Adrenal gland (tissue), 9 donors: ENCODE measurements at regions not wholly inside any gene's neighbourhood (a gene's known extent, or its start where the extent isn't known, plus 50 kb on each side); places are given as distances from the start of the nearest gene placed in this dataset.
"Not testable (repeated sequence)": the region's sequence is repeated elsewhere in the genome, so short reads cannot be mapped to it uniquely, and the experiment has no call there.

Source experiments
- DNase-seq, 7 donors: peaks; one replicate each; pipeline ENCODE4 v3.0.0-alpha.2; 2019 to 2020
- H3K27ac ChIP-seq, 5 donors: fragments of 200-600 bp; sonication (generic) in 4 of 5; 1 replicate in 3 of 5; 2 replicates in 2 of 5; pipeline versions ENCODE4 v1.5.1 to v1.8.0; 2016 to 2020; ENCODE audit warnings: mild to moderate bottlenecking in 1 of 5
- H3K27me3 ChIP-seq: fragments of 200-600 bp; 2 replicates; pipeline ENCODE4 v1.8.0; 2021
- H3K36me3 ChIP-seq, 2 donors: fragments of 200-600 bp; replicated peaks in 1 of 2; 1 replicate in 1 of 2; 2 replicates in 1 of 2; pipeline versions ENCODE4 v1.5.1 to v1.8.0; 2018 to 2022
- H3K4me1 ChIP-seq, 2 donors: fragments of 200-600 bp; replicated peaks in 1 of 2; 1 replicate in 1 of 2; 2 replicates in 1 of 2; pipeline versions ENCODE4 v1.5.1 to v1.8.0; 2018 to 2021
- H3K4me3 ChIP-seq, 4 donors: fragments of 200-600 bp; sonication (generic) in 3 of 4; one replicate each; pipeline ENCODE4 v1.5.1; 2016 to 2018
- H3K9me3 ChIP-seq, 3 donors: fragments of 200-600 bp; sonication (generic) in 1 of 3; replicated peaks in 1 of 3; 1 replicate in 2 of 3; 2 replicates in 1 of 3; pipeline versions ENCODE4 v1.5.1 to v1.8.0; 2016 to 2021
- POLR2A ChIP-seq, 2 donors: fragments of 450-650 bp; IDR thresholded peaks; one replicate each; pipeline ENCODE4 v1.6.1; 2017; ENCODE audit warnings: antibody characterized with exemption in 2 of 2, mild to moderate bottlenecking in 2 of 2, moderate library complexity in 1 of 2
- WGBS, 4 donors: extraction: QIAGEN DNeasy Blood & Tissue Kit in 2 of 4; methylation state at CpG; one replicate each; pipeline versions ENCODE4 v1.1.5 to v1.1.7; 2013 to 2017; 5-methylcytosine and 5-hydroxymethylcytosine counted together
- intact Hi-C, 2 donors: fragments of 100-400 bp; cut with DNase I; formaldehyde crosslinking; loops; one replicate each; pipeline versions ENCODE4 v1.14.1 to v1.15.0; 2022 to 2023
- TF ChIP-seq, protein P1 (sequence below), 6 experiments: fragments of 450-650 bp in 4 of 6; fragments of 200-600 bp in 2 of 6; sonication (generic) in 1 of 6; IDR thresholded peaks; 1 replicate in 5 of 6; 2 replicates in 1 of 6; pipeline versions ENCODE4 v1.5.1 to v1.8.0; 2016 to 2021; ENCODE audit warnings: antibody characterized with exemption in 6 of 6, mild to moderate bottlenecking in 2 of 6, moderate library complexity in 1 of 6
- donor health status: healthy with polysubstance abuse.
- donor health status: Bipolar disorder and iron deficiency.
- donor health status: DM: yes; HTN: yes; CAD: no.
- donor health status: DM: no; HTN: no; CAD: no.
- donor health status: DM: no; HTN: no; CAD: no.

DNA sequence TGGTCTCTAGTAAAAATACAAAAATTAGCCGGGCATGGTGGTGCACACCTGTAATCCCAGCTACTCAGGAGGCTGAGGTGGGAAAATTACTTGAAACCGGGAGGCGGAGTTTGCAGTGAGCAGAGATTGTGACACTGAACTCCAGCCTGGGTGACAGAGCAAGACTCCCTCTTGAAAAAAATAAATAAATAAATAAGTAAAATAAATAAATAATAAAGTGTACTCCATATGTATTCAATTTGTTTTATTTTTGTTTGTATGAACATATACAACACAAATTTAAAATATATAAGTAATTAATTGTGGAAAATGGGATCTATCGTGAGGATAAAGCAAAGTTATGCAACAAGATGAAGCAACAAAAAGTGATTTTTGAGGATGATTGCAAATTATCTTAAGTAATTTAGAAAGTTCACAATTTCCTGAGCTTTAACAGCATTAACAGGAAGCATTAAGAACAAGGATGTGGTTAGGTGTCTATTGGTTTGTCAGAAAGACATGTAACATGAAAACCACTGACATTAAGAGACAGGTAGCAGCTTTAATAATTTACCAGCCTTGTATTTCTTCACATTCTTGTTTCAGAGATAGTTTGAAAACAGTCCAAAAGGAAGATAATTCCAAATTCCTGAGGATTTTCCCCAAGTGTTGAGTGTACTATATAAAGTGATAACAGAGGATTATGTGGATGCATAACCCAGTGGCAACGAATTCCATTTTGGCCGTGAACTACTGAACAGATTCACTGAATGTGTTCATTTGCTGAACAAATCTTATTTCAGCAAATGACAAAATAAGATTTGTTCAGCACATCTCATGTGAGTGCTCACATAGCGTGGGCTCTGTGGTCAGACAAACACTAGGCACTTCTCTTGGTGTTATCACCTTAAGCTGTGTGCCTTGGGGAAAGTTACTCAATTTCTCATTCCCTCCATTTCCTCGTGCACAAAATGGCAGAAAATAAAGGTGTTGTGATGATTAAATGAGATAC is 68.6 kb upstream of the RESF1 start:
- intact Hi-C loops = no loop called here
- Histone ChIP-seq H3K4me1 (no peaks in the 10 kb centered on the region), H3K9me3 (no peaks in the 10 kb centered on the region), H3K27ac (no peak overlapping the region), H3K36me3 (no peaks in the 10 kb centered on the region), H3K27me3 (no peaks in the 10 kb centered on the region), H3K4me3 (no peak overlapping the region)
- DNase-seq = no peak
- WGBS, 4 donors = 73 to 83% (median 78%) methylated on average over 8 of the region's 8 CpGs
- TF ChIP-seq POLR2A (IDR thresholded peaks at IDR 0.05) = no peak
- TF ChIP-seq, protein P1, sequence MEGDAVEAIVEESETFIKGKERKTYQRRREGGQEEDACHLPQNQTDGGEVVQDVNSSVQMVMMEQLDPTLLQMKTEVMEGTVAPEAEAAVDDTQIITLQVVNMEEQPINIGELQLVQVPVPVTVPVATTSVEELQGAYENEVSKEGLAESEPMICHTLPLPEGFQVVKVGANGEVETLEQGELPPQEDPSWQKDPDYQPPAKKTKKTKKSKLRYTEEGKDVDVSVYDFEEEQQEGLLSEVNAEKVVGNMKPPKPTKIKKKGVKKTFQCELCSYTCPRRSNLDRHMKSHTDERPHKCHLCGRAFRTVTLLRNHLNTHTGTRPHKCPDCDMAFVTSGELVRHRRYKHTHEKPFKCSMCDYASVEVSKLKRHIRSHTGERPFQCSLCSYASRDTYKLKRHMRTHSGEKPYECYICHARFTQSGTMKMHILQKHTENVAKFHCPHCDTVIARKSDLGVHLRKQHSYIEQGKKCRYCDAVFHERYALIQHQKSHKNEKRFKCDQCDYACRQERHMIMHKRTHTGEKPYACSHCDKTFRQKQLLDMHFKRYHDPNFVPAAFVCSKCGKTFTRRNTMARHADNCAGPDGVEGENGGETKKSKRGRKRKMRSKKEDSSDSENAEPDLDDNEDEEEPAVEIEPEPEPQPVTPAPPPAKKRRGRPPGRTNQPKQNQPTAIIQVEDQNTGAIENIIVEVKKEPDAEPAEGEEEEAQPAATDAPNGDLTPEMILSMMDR (IDR thresholded peaks at IDR 0.05) = no peak

DNA sequence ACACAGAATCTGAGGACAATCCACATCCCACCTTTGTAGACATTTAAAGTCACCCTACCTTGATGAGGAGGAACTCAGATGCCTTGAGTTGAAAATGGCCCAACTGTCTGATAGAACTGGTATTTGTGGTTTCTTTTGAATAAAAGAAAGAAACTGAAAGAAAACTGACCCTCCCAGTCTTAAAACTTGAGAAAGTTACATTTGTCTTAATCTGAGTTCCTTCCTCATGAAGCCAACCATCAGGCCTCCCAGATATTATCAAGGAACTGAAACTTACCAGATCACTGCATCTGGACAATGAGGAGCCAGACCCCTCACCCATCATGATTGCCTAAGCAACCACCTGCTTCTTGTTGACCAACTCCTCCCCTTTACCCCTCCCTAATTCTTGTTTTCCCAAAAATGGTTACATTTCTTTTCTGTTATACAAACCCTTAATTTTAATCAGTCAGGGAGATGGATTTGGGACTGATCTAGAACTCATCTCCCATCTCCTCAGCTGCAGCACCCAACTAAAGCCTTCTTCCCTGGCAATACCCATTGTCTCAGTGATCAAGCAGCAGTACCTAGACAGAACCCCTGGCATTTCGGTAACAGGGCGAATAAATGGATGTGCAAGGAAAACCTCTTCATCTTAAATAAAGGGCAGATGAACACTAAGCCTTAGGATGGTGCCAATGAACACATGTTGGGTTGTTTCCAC is 72.0 kb upstream of the RESF1 start:
- Histone ChIP-seq H3K27me3 (no peaks in the 10 kb centered on the region), H3K9me3 (no peaks in the 10 kb centered on the region), H3K4me1 (no peaks in the 10 kb centered on the region), H3K4me3 (no peak overlapping the region), H3K36me3 (no peaks in the 10 kb centered on the region), H3K27ac (peak overlapping the region in 1 of 5 donors; percentile 14)
- TF ChIP-seq, protein P1 (IDR thresholded peaks at IDR 0.05) = no peak
- TF ChIP-seq POLR2A (IDR thresholded peaks at IDR 0.05) = no peak
- 38 to 80% (median 74%) methylated on average over 2 of the region's 2 CpGs for WGBS, 4 donors
- peak in 1 of 7 donors; percentile 10 for DNase-seq
- intact Hi-C loops = no loop called here

DNA sequence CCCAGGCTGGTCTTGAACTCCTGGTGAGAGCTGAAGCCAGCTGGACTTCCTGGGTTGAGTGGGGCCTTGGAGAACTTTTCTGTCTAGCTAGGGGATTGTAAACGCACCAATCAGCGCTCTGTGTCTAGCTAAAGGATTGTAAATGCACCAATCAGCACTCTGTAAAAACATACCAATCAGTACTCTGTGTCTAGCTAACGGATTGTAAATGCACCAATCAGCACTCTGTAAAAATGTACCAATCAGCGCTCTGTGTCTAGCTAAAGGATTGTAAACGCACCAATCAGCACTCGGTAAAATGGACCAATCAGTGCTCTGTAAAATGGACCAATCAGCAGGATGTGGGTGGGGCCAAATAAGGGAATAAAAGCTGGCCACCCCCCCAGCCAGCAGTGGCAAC is 76.5 kb upstream of the RESF1 start:
- H3K4me1 ChIP-seq, H3K36me3 ChIP-seq, intact Hi-C loops, H3K27me3 ChIP-seq, H3K4me3 ChIP-seq, H3K27ac ChIP-seq, H3K9me3 ChIP-seq, DNase-seq: not testable (repeated sequence)
- WGBS, 4 donors = 83 to 93% (median 90%) methylated on average over 6 of the region's 6 CpGs

DNA sequence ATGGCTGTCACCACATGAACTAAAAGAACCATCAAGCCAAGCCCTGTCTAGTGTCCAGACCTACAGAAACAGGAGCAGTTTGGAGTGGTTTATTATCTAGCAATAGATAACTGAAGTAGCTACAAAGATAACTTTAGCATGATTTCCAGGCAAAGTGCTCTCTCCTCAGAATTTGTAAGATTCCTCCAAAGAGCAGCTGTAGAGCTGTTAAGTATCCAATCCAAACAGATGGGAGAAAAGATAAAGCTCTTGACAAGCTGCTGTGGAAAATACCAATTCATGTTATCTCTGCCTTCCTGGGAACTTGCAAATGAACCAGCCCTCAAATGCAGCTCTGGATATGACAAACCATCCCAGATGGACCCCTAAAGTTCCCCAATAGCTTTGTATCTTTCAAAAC is 78.9 kb upstream of the RESF1 start:
- no peak for TF ChIP-seq POLR2A (IDR thresholded peaks at IDR 0.05)
- TF ChIP-seq, protein P1 (IDR thresholded peaks at IDR 0.05) = no peak
- Histone ChIP-seq H3K36me3 (no peaks in the 10 kb centered on the region), H3K27me3 (no peaks in the 10 kb centered on the region), H3K27ac (peak overlapping the region in 1 of 5 donors; percentile 6), H3K9me3 (no peaks in the 10 kb centered on the region), H3K4me3 (no peak overlapping the region), H3K4me1 (no peaks in the 10 kb centered on the region)
- no peak for DNase-seq
- intact Hi-C loops = no loop called here
